Esophagus muscularis mucosa (tissue), 4 donors: ENCODE measurements at regions not wholly inside any gene's neighbourhood (a gene's known extent, or its start where the extent isn't known, plus 50 kb on each side); places are given as distances from the start of the nearest gene placed in this dataset.

Source experiments
- DNase-seq: peaks from one replicate; pipeline ENCODE4 v3.0.0-alpha.2; 2017; ENCODE audit errors: extremely low spot score
- H3K27ac ChIP-seq, 4 donors: fragments of 200-600 bp; sonication (generic); replicated peaks in 1 of 4; 1 replicate in 3 of 4; 2 replicates in 1 of 4; pipeline ENCODE4 v1.5.1; 2016 to 2019; ENCODE audit warnings: mild to moderate bottlenecking in 1 of 4
- H3K27me3 ChIP-seq, 4 donors: fragments of 200-600 bp; sonication (generic); one replicate each; pipeline versions ENCODE4 v1.5.1 to v1.6.0; 2016 to 2019
- H3K36me3 ChIP-seq, 4 donors: fragments of 200-600 bp; sonication (generic); one replicate each; pipeline ENCODE4 v1.5.1; 2016 to 2019
- H3K4me1 ChIP-seq, 4 donors: fragments of 200-600 bp; sonication (generic); one replicate each; pipeline ENCODE4 v1.5.1; 2016 to 2019
- H3K4me3 ChIP-seq, 4 donors: fragments of 200-600 bp; sonication (generic); 1 replicate in 2 of 4; 2 replicates in 2 of 4; pipeline ENCODE4 v1.5.1; 2016 to 2019; ENCODE audit warnings: mild to moderate bottlenecking in 4 of 4, moderate library complexity in 1 of 4
- H3K9me3 ChIP-seq, 4 donors: fragments of 200-600 bp; sonication (generic); 1 replicate in 3 of 4; 2 replicates in 1 of 4; pipeline ENCODE4 v1.5.1; 2016 to 2019
- EP300 ChIP-seq: sonication (generic); formaldehyde crosslinking; IDR thresholded peaks from one replicate; pipeline ENCODE4 v1.6.1; 2017; ENCODE audit warnings: antibody characterized with exemption
- POLR2A ChIP-seq: fragments of 450-650 bp; IDR thresholded peaks from one replicate; pipeline ENCODE4 v1.6.1; 2017; ENCODE audit warnings: antibody characterized with exemption, moderate library complexity, mild to moderate bottlenecking, low read depth
- POLR2AphosphoS5 ChIP-seq, 2 donors: sonication (generic); formaldehyde crosslinking; IDR thresholded peaks; one replicate each; pipeline ENCODE4 v1.6.1; 2017; ENCODE audit warnings: antibody characterized with exemption in 2 of 2
- WGBS: methylation state at CpG from one replicate; pipeline ENCODE4 v1.1.5; 2018; 5-methylcytosine and 5-hydroxymethylcytosine counted together
- intact Hi-C: fragments of 100-400 bp; cut with DNase I; formaldehyde crosslinking; loops from one replicate; pipeline ENCODE4 v1.15.1; 2023
- TF ChIP-seq, protein P1 (sequence below), 3 experiments: fragments of 200-600 bp in 2 of 3; fragments of 450-650 bp in 1 of 3; sonication (generic) in 2 of 3; IDR thresholded peaks; one replicate each; pipeline ENCODE4 v1.5.1; 2017 to 2019; ENCODE audit warnings: antibody characterized with exemption in 3 of 3, mild to moderate bottlenecking in 2 of 3, moderate library complexity in 1 of 3

DNA sequence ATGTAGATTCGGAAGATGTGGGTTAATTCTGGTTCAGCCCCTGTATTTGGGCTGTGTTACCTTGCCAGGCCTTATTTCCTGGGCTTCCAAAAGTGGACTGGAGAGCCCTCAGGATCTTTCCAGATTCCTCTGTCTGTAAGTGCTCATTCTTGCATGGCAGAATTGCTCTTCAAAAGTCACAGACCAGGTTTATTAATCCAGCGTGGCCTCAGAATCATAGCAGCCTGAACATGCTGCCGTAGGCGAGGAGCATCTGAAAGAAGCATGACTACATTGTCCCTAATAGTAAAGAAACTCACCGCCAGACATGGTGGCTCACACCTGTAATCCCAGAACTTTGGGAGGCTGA is 307.8 kb downstream of the GADD45G start:
- H3K27me3 ChIP-seq: no peaks in the 10 kb centered on the region
- H3K4me1 ChIP-seq: no peaks in the 10 kb centered on the region
- no peak for DNase-seq
- H3K36me3 ChIP-seq: no peaks in the 10 kb centered on the region
- TF ChIP-seq POLR2AphosphoS5 (IDR thresholded peaks at IDR 0.05): no peak
- no peak for TF ChIP-seq POLR2A
- no peak for TF ChIP-seq EP300
- TF ChIP-seq, protein P1, sequence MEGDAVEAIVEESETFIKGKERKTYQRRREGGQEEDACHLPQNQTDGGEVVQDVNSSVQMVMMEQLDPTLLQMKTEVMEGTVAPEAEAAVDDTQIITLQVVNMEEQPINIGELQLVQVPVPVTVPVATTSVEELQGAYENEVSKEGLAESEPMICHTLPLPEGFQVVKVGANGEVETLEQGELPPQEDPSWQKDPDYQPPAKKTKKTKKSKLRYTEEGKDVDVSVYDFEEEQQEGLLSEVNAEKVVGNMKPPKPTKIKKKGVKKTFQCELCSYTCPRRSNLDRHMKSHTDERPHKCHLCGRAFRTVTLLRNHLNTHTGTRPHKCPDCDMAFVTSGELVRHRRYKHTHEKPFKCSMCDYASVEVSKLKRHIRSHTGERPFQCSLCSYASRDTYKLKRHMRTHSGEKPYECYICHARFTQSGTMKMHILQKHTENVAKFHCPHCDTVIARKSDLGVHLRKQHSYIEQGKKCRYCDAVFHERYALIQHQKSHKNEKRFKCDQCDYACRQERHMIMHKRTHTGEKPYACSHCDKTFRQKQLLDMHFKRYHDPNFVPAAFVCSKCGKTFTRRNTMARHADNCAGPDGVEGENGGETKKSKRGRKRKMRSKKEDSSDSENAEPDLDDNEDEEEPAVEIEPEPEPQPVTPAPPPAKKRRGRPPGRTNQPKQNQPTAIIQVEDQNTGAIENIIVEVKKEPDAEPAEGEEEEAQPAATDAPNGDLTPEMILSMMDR (IDR thresholded peaks at IDR 0.05): no peak
- no peaks in the 10 kb centered on the region for H3K9me3 ChIP-seq
- no peak overlapping the region for H3K27ac ChIP-seq
- WGBS: 95% methylated on average over 4 of the region's 5 CpGs
- H3K4me3 ChIP-seq: no peak overlapping the region
- intact Hi-C loops: no loop called here

DNA sequence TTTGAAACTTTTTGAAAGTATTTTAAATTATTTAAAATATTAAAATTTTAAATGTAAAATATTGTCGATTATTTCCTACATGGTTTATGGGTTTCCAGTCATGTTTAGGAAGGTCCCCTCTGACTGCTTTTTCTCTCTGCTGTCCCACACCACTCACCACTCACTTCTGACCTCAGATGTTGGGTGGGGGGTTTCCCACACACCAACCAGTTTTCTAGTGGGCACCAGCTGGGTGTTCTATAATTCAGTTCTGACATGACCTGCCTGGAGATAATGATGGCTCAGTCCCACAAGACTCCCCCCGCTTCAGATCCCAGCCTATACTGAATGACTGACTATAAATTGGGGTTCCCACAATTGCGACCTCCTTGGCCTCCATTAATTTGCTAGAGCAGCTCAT is 310.4 kb downstream of the GADD45G start:
- 89% methylated on average over 3 of the region's 3 CpGs for WGBS
- TF ChIP-seq POLR2A (no peak), EP300 (no peak), POLR2AphosphoS5 (IDR thresholded peaks at IDR 0.05) (no peak)
- TF ChIP-seq, protein P1 (IDR thresholded peaks at IDR 0.05): no peak
- Histone ChIP-seq H3K4me3 (no peak overlapping the region), H3K27me3 (no peaks in the 10 kb centered on the region), H3K9me3 (no peaks in the 10 kb centered on the region), H3K4me1 (no peaks in the 10 kb centered on the region), H3K27ac (no peak overlapping the region), H3K36me3 (no peaks in the 10 kb centered on the region)
- DNase-seq: no peak
- intact Hi-C loops: no loop called here

DNA sequence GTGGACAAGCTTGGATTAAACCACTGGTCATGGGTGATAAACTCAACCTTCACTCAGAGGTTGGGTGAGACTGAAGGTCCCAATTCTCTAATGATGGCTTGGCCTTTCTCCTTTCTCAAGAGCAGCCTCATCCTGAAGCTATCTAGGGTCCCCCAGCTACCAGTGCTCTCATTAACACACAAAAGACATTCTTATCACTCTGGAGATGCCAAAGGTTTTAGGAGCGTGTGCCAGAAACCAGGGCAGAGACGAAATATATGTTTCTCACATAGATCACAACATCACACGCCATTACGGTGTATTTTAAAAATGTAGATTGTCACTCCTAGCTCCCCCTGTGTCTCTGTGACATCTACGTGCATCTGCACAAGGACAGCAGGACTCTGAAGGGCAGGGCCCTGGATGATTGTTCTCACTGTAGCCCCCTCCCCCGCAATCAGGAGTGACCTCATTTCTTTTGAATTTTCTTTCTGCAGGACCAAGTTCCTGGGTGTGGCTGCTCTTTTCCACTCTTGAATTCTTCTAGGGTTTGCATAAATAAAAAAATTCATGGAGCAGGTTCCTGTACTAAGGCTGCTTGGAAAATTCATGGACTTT is 311.3 kb downstream of the GADD45G start:
- TF ChIP-seq POLR2AphosphoS5 (IDR thresholded peaks at IDR 0.05) (no peak), POLR2A (no peak), EP300 (no peak)
- TF ChIP-seq, protein P1 (IDR thresholded peaks at IDR 0.05): no peak
- Histone ChIP-seq H3K9me3 (no peaks in the 10 kb centered on the region), H3K36me3 (no peaks in the 10 kb centered on the region), H3K4me3 (no peak overlapping the region), H3K4me1 (no peaks in the 10 kb centered on the region), H3K27me3 (no peaks in the 10 kb centered on the region), H3K27ac (no peak overlapping the region)
- WGBS: 73% methylated on average over 6 of the region's 6 CpGs
- intact Hi-C loops: no loop called here
- peak; percentile 21 for DNase-seq

DNA sequence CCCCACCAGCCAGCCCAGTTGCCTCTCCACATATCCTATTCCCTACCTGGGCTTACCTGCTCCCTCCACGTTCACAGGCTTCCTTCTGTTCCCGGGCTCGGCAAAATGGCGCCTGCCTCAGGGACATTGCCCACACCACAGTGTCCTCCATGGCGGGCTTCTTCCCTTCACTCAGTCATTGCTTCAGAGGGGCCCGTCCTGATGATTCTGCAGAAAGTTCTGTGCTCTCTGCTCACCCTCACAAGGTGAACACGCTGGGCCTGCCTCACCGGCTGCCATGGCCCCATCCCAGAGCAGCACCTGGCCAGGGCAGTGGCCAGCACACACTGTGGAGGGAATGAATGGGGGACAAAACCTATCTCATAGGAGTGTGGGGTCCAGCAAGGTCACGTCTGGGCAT is 313.0 kb downstream of the GADD45G start:
- H3K9me3 ChIP-seq: no peaks in the 10 kb centered on the region
- H3K36me3 ChIP-seq: no peaks in the 10 kb centered on the region
- intact Hi-C loops: no loop called here
- H3K4me3 ChIP-seq: no peak overlapping the region
- peak; percentile 84 for DNase-seq
- no peak for TF ChIP-seq EP300
- TF ChIP-seq POLR2AphosphoS5 (IDR thresholded peaks at IDR 0.05): no peak
- TF ChIP-seq, protein P1 (IDR thresholded peaks at IDR 0.05): no peak
- no peak for TF ChIP-seq POLR2A
- no peak overlapping the region for H3K27ac ChIP-seq
- 97% methylated on average over 9 of the region's 9 CpGs for WGBS
- no peaks in the 10 kb centered on the region for H3K4me1 ChIP-seq
- H3K27me3 ChIP-seq: no peaks in the 10 kb centered on the region

DNA sequence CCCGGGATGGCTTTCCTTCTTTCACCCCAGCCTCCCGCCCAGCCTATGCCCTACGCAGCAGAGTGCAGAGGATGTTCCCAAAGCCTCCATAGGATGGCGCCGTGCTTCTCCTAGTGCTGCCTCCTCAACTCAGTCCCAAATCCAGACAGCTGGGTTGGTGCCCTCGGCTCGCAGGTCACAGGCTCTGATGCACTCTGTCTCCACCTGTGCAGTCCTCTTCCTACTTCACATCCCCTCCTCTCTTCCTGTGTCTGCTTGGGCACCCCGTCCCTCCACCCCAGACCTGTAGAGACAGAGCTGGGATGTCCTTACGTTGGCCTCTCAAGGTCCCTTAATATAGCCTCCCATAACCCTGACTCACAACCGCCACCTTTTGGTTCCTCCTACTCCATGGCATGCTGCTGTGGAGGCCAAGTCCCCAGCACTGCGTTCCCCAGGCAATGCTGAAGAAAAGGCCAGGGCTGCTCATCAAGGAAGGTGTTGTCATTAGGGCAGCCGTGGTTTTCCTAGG is 314.4 kb downstream of the GADD45G start:
- intact Hi-C loops: no loop called here
- DNase-seq: peak; percentile 87
- H3K27me3 ChIP-seq: no peaks in the 10 kb centered on the region
- no peaks in the 10 kb centered on the region for H3K4me1 ChIP-seq
- H3K9me3 ChIP-seq: no peaks in the 10 kb centered on the region
- no peak overlapping the region for H3K4me3 ChIP-seq
- WGBS: 76% methylated on average over 12 of the region's 12 CpGs
- H3K27ac ChIP-seq: no peak overlapping the region
- H3K36me3 ChIP-seq: no peaks in the 10 kb centered on the region
- no peak for TF ChIP-seq EP300
- TF ChIP-seq, protein P1 (IDR thresholded peaks at IDR 0.05): no peak
- TF ChIP-seq POLR2A: no peak
- no peak for TF ChIP-seq POLR2AphosphoS5 (IDR thresholded peaks at IDR 0.05)
